HUDEP-2 (cell line): ENCODE measurements at regions not wholly inside any gene's neighbourhood (a gene's known extent, or its start where the extent isn't known, plus 50 kb on each side); places are given as distances from the start of the nearest gene placed in this dataset.
A peak's percentile ranks its signal among the peaks of the same experiment; 100 is the strongest.

Source experiments
- DNase-seq, 76 experiments: peaks; one replicate each; lab custom pipeline; 2025; ENCODE audit not compliant: unreplicated experiment in 76 of 76; lab: John Stamatoyannopoulos, UW

GRCh38 chr3:8445861-8446260 lies 55.8 kb upstream of the LMCD1 start:
- peak in 4 of 76 experiments; percentile 3 to 48 (median 18) for DNase-seq

GRCh38 chr3:8446845-8447244 lies 54.8 kb upstream of the LMCD1 start:
- DNase-seq = no peak

- no peak for DNase-seq
Measured at GRCh38 chr3:8450618-8451017, 51.0 kb upstream of the LMCD1 start.

GRCh38 chr3:8451696-8452095 lies 49.9 kb upstream of the LMCD1 start:
- DNase-seq = no peak
